ENCODE measurements at regions not wholly inside any gene's neighbourhood (a gene's known extent, or its start where the extent isn't known, plus 50 kb on each side); places are given as distances from the start of the nearest gene placed in this dataset.

DNA sequence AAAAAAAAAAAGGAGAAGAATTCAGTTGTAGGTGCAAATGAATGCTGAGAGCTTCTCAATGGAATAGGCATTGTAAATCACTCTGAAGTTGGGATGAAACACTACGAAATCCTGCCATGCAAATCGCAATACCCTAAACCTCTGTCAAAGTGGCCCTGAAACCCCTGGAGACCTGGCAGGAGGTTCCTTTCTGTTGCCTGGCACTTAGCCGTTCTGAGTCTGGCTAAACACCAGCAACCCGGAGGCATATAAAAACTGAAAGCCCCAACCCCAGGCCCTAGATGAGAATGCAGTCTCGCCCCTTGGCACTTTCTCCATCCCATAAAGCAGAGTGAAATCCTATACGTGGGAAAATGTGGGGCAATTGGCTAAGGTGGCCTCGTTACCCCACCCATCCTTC is 151.5 kb upstream of the PARP11 start:
- DNase-seq, result no peak

DNA sequence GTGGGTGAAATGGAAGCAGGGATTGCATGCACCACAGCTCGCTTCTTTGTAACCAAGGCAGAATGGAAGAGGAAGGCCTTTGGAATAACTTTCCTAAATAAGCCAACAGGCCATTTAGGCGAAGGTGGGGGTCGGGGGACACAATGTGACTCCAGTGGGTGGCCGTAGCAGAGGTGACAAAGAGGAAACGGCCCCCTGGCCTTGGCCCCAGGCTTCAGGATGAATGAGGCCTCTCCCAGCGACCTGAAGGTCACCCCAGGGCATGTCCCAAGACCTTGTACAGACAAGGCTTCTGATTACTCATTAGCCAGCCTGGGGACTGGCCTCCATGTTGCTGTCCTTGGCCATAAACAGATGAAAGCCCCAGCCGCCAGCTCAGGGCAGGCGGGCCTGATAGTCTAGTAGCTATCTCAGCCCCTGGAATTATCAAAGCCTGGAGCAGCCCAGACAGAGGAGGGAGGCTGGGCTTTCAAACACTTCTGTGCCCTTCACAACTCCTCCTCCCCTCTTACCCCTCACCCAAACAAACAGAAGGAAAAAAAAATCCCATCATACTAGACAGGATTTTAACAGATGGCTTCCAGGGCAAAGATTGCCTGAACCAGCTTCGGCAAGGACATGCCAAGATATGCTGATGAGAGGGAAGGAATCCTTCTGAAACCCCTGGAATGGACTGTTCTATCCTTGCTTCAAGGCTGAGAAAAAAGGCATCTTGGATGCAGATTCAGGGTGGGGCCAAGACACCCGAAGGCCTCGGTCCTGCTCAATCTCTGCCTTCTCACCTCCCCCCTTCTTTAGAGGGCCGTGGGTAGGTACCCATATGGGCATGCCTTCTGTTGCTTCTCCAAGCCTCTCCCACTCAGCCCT is 142.3 kb upstream of the PARP11 start:
- no peak for DNase-seq

- no peak for DNase-seq
Observed at GRCh38 chr12:4014858-4015224, 141.6 kb upstream of the PARP11 start.

- DNase-seq, result no peak
Observed at GRCh38 chr12:4014444-4014843, 141.2 kb upstream of the PARP11 start.

- no peak for DNase-seq
Observed at GRCh38 chr12:4012977-4013968, 140.1 kb upstream of the PARP11 start.

- no peak for DNase-seq
Observed at GRCh38 chr12:4012073-4012472, 138.9 kb upstream of the PARP11 start.

- DNase-seq, result no peak
Observed at GRCh38 chr12:4011597-4011996, 138.4 kb upstream of the PARP11 start.

DNA sequence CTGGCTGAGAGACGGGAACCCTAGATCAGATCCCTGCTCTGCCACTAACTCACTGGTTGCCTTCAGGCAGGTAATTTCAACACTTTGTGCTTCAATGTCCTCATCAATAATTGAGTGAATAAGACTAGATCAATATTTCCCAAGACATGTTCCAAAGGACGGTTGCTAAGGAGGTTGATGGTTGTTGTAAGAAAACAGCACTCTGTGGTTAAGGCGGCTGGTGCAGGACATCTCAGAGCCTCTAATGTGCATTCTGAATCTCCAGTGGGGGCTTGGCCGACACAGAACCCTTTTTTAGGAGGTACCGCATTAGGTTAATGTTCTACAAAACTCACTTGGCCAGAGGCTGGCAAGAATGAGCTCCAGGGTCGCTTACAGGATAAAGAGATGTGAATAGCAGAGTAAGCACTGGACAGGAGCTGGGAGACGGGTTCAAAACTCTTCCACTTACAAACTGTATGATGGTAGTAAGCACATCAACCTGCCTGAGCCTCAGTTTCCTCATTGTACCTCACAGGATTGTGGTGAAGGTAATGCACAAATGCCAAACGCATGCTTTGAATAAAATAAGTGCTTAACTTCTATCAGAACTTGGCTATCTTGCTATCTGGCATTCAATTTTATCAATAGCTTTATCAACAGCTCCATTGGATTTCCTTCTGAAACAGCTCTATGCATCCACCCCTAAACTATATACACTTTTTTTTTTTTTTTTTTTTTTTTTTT is 136.9 kb upstream of the PARP11 start:
- no peak for DNase-seq

DNA sequence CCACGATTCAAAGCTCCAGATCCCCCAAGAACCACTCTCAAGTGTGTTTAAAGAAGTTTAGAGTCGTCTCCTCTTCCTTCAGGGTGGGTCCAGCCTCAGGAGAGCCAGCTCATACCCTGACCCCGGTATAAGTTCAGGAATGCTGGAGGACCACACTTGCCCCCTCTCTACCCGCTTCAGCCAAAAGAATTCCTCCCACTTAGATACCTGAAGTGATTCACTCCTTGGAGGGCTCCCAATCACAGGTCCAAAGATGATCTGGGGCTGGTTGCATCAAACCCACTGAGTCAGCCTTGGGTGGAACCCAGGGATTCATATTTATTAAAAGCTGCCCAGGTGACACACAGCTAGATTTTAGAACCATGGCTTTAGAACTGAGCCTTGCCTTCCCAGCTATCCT is 133.5 kb upstream of the PARP11 start:
- no peak for DNase-seq

DNA sequence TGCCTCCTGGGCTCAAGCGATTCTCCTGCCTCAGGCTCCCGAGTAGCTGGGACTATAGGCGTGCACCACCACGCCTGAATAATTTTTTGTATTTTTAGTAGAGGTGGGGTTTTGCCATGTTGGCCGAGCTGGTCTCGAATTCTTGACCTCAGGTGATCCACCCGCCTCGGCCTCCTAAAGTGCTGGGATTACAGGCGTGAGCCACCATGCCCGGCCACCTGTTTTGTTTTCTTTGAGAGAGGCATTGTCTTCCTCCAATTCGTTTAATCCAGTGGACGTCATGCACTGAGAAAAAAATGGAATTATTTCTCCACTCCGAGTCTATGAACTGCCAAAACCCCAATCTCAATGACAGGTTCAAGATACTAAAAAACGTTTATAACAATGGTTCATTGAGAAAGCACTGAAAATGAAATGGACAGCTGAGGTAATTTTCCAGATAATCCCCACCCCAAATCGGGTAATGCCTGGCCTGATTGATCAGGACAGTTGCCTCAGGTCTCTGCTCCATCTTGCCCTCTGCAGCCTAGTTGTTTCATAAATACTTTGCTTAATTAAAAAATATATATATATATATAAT is 132.7 kb upstream of the PARP11 start:
- no peak for DNase-seq

DNA sequence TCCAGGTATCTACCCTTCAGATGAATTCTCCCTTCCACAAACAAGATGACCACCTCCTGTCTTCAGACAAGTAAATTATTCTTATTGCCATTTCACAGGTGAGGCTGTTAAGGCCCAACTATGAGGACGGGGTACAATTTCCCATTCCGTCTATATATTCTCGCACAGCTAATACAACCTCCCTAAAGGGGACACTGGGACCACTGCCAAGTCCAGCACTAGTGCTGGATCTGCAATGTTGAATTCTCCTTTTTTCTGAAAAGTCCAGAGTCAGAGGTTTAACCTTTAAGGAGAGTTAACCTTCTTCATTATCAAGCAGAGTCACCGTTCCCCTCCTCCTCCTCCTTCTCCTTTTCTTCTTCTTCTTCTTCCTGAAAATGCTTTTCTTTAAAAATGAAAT is 130.4 kb upstream of the PARP11 start:
- DNase-seq, result no peak

DNA sequence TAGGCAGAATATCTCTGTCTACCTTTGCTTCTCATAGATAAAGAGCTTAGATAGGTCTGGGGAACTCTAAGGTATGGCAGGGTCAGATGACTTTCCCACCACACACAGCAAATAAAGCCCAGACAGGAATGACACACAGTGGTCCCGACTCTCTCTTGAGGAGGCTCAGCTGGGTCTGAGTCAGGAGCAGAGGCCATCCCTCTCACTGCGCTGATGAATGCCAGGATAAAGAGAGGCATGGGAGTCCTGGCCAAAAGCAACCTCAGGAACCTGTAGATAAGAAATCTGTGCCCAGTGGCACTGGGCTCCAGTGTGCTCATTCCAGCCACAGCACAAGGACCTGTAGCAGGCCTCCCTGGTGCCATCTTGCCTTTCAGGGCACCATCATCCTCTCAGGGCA is 129.4 kb upstream of the PARP11 start:
- DNase-seq, result no peak

GRCh38 chr12:4001841-4002240 is 128.6 kb upstream of the PARP11 start:
- no peak for DNase-seq

GRCh38 chr12:4001031-4001430 is 127.8 kb upstream of the PARP11 start:
- DNase-seq, result no peak

- DNase-seq, result no peak
Observed at GRCh38 chr12:3999904-4000303, 126.7 kb upstream of the PARP11 start.

- peak; percentile 68 for DNase-seq
Observed at GRCh38 chr12:3998968-3999792, 126.0 kb upstream of the PARP11 start.

DNA sequence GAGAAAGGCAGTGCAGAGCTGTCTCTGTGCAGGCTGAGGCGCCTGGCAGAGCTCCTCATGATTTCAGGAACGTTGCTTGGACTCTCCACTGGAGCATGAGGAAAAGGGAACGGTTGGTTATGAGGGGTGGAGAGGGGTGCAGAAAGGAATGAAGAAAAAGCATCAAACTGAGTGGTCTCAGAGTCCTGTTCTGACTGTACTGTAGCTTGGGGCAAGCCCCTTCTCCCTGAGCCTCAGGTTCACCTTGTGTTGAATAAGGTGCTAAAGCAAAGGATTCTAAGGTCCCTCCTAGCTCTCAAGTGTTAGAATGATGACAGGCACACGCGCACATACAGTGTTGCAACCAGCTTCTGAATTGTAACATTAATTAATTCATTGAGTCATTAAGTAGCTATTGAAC is 125.2 kb upstream of the PARP11 start:
- no peak for DNase-seq

DNA sequence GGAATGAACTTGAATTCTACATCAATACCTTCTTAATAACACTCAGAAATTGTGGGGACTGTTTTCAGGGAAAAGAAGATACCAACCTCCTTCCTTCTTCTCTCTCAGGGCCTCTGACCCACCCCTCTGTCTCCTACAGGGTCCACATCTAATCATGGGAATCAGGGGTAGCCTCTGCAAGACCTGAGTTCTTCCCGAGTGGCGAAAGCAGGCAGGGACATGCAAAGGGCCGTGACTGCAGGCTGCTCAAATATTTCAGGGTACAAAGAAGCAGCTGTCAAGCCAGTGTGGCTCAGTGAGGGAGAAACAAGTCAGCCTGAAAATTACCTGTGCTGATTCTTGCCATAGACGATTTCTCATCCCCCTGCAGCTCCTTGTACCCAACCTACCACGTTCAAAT is 123.1 kb upstream of the PARP11 start:
- no peak for DNase-seq

DNA sequence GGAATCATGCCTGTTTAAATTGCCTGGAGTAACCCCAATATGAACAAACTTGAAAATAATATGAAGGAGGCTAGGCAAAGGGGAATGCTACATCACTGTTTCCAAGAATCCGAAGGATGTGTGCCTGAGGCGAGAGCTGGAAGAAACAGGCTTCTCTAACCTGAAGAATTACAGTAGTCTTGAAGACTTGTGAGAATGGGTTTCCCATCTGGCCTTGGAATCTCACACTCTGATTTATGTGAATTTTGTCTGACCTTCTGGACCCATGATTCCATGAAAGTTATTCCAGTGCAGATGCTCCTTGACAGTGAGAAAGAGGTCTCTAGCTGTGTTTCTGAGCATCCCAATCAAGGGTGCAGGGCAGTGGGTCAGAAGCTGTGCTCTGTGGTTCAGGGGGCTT is 122.1 kb upstream of the PARP11 start:
- DNase-seq, result no peak

- no peak for DNase-seq
Observed at GRCh38 chr12:3994500-3994899, 121.3 kb upstream of the PARP11 start.

- no peak for DNase-seq
Observed at GRCh38 chr12:3992945-3993344, 119.7 kb upstream of the PARP11 start.

Measured in renal pelvis (tissue), 1 donor.